ENCODE measurements at regions not wholly inside any gene's neighbourhood (a gene's known extent, or its start where the extent isn't known, plus 50 kb on each side); places are given as distances from the start of the nearest gene placed in this dataset.

GRCh38 chrX:46254641-46255040 lies 290.6 kb downstream of the ZNF674 start (continued):
- no peak for TF ChIP-seq CHD7 (IDR thresholded peaks at IDR 0.05; ENCODE audit: low read depth, low read length)
- TF ChIP-seq FOXM1 (IDR thresholded peaks at IDR 0.05; ENCODE audit: low read depth): no peak
- TF ChIP-seq FOXM1 (CRISPR knock-in tag; IDR thresholded peaks at IDR 0.05; ENCODE audit: low read depth): no peak
- TF ChIP-seq MGA (IDR thresholded peaks at IDR 0.05): no peak
- TF ChIP-seq KLF6 (CRISPR knock-in tag; IDR thresholded peaks at IDR 0.05; ENCODE audit: borderline replicate concordance): no peak
